K562 (cell line): ENCODE measurements at regions not wholly inside any gene's neighbourhood (a gene's known extent, or its start where the extent isn't known, plus 50 kb on each side); places are given as distances from the start of the nearest gene placed in this dataset.

ENCODE experiments used
- ATAC-seq: fragments of 200-7000 bp; cut with Tn5 transposase; 3 replicates; pipeline ENCODE4 v1.9.1; 2020; ENCODE audit warnings: moderate library complexity
- BruUV-seq: library from RNA; stranded (reverse); fragments of 400-500 nt; replicated peaks from 2 replicates; lab custom pipeline; 2021; lab: Mats Ljungman, UMichigan
- CTCF ChIA-PET: fragments of 300-600 bp; formaldehyde crosslinking; extraction: SDS; loops from one replicate; lab custom pipeline; 2021; ENCODE audit warnings: low intra/inter-chr PET ratio; lab: Yijun Ruan, JAX
- POLR2A ChIA-PET: fragments of 300-600, 350-650 bp; sonication (Branson Sonifier 250); formaldehyde crosslinking; extraction: SDS; loops from one replicate; lab custom pipeline; 2021; ENCODE audit warnings: antibody characterized with exemption, inconsistent platforms; lab: Yijun Ruan, JAX
- DNase-seq, 4 experiments: peaks; one replicate each; pipeline versions ENCODE4 v3.0.0 to v3.0.0-alpha.2; 2011 to 2018; ENCODE audit warnings: low spot score in 3 of 4, mixed read lengths in 3 of 4; ENCODE audit errors: extremely low read depth in 1 of 4
- FAIRE-seq: peaks from 2 replicates; lab custom pipeline; 2011; peaks lifted over from hg19 to GRCh38; lab: Jason Lieb, UNC
- H2AFZ ChIP-seq: 2 replicates; pipeline ENCODE4 v1.6.0; 2011; ENCODE audit warnings: low read depth, low read length, control low read depth, inconsistent platforms
- H3K27ac ChIP-seq: fragments of 200-600 bp; 3 replicates; pipeline ENCODE4 v1.8.0; 2011; ENCODE audit warnings: low read depth, mild to moderate bottlenecking, control low read depth, inconsistent platforms, low read length, moderate library complexity, mixed read lengths; ENCODE audit errors: extremely low read depth
- H3K27me3 ChIP-seq, 2 experiments: fragments of 300-600 bp in 1 of 2; 2 replicates in 1 of 2; 3 replicates in 1 of 2; pipeline versions ENCODE4 v1.6.0 to v1.8.0; 2011; ENCODE audit warnings: inconsistent platforms in 2 of 2, low read length in 2 of 2, mild to moderate bottlenecking in 1 of 2, mixed read lengths in 1 of 2, moderate library complexity in 1 of 2; ENCODE audit not compliant: control insufficient read depth in 2 of 2, insufficient read depth in 2 of 2
- H3K36me3 ChIP-seq: fragments of 300-600 bp; 3 replicates; pipeline ENCODE4 v1.8.0; 2011; ENCODE audit warnings: mild to moderate bottlenecking, low read length, inconsistent platforms; ENCODE audit not compliant: control insufficient read depth, insufficient read depth
- H3K4me1 ChIP-seq, 2 experiments: fragments of 200-600 bp in 1 of 2; replicated peaks in 1 of 2; 2 replicates in 1 of 2; 3 replicates in 1 of 2; pipeline versions ENCODE4 v1.5.1 to v1.8.0; 2011; ENCODE audit warnings: inconsistent platforms in 2 of 2, low read length in 2 of 2, mild to moderate bottlenecking in 1 of 2, mixed read lengths in 1 of 2, moderate library complexity in 1 of 2; ENCODE audit not compliant: control insufficient read depth in 2 of 2, insufficient read depth in 2 of 2
- H3K4me2 ChIP-seq: 2 replicates; pipeline ENCODE4 v1.6.1; 2011; ENCODE audit warnings: low read length, control low read depth, inconsistent platforms, mixed read lengths; ENCODE audit not compliant: insufficient read depth
- H3K4me3 ChIP-seq: fragments of 200-600 bp; sonication (generic), shearing (Covaris generic); 2 replicates; pipeline ENCODE4 v1.5.1; 2016; ENCODE audit warnings: control low read depth, inconsistent platforms
- H3K79me2 ChIP-seq: fragments of 200-600 bp; 3 replicates; pipeline ENCODE4 v1.8.0; 2011; ENCODE audit warnings: low read length, inconsistent platforms; ENCODE audit not compliant: control insufficient read depth, insufficient read depth
- H3K9ac ChIP-seq, 2 experiments: 2 replicates each; pipeline versions ENCODE4 v1.6.0 to v1.6.1; 2011; ENCODE audit warnings: low read depth in 2 of 2, low read length in 2 of 2, control low read depth in 1 of 2, inconsistent platforms in 1 of 2, mild to moderate bottlenecking in 1 of 2, mixed read lengths in 1 of 2; ENCODE audit not compliant: insufficient read depth in 1 of 2
- H3K9me1 ChIP-seq: one replicate; pipeline ENCODE4 v1.6.0; 2011; ENCODE audit warnings: inconsistent platforms, mild to moderate bottlenecking, low read length, moderate library complexity; ENCODE audit not compliant: control insufficient read depth, insufficient read depth
- H3K9me3 ChIP-seq: replicated peaks from 2 replicates; pipeline ENCODE4 v1.5.1; 2011; ENCODE audit warnings: low read depth, low read length, inconsistent platforms; ENCODE audit not compliant: control insufficient read depth, insufficient read depth
- H4K20me1 ChIP-seq: replicated peaks from 2 replicates; pipeline ENCODE4 v1.6.1; 2011; ENCODE audit warnings: low read length, inconsistent platforms, mixed read lengths; ENCODE audit not compliant: control insufficient read depth, insufficient read depth
- CCNT2 ChIP-seq: IDR thresholded peaks from 2 replicates; pipeline ENCODE4 v1.6.1; 2011; ENCODE audit warnings: borderline replicate concordance, low read depth, mild to moderate bottlenecking, moderate library complexity, mixed read lengths, low read length; ENCODE audit not compliant: insufficient read length; ENCODE audit errors: extremely low read depth
- CXXC5 ChIP-seq: fragments of 250-450 bp; sonication (Bioruptor Pico); IDR thresholded peaks from 2 replicates; pipeline ENCODE4 v1.8.0; 2022; ENCODE audit warnings: inconsistent platforms, mild to moderate bottlenecking, moderate library complexity
- FOSL1 ChIP-seq: fragments of 200-800 bp; sonication (Bioruptor generic); conservative IDR thresholded peaks from 2 replicates; pipeline ENCODE4 v1.6.1; 2016; ENCODE audit warnings: missing genetic modification characterization, missing compliant biosample characterization
- IRF1 ChIP-seq: sonication (generic); formaldehyde crosslinking; IDR thresholded peaks from 2 replicates; pipeline ENCODE4 v1.8.0; 2022; ENCODE audit warnings: missing genetic modification reagents, mild to moderate bottlenecking, borderline replicate concordance
- NFXL1 ChIP-seq: fragments of 450-650 bp; formaldehyde crosslinking; IDR thresholded peaks from 2 replicates; pipeline ENCODE4 v1.4.0; 2021; ENCODE audit warnings: mild to moderate bottlenecking
- POLR2B ChIP-seq: fragments of 450-650 bp; IDR thresholded peaks from 2 replicates; pipeline ENCODE4 v1.6.1; 2018; ENCODE audit warnings: low read depth; ENCODE audit not compliant: partially characterized antibody
- PTTG1 ChIP-seq: fragments of 450-650 bp; IDR thresholded peaks from 2 replicates; pipeline ENCODE4 v1.6.1; 2016; ENCODE audit warnings: low read depth, mild to moderate bottlenecking, missing genetic modification characterization, missing compliant biosample characterization
- RAD21 ChIP-seq, 2 experiments: fragments of 250-450 bp in 1 of 2; fragments of 450-650 bp in 1 of 2; sonication (Bioruptor Pico) in 1 of 2; formaldehyde crosslinking in 1 of 2; IDR thresholded peaks in 1 of 2; conservative IDR thresholded peaks in 1 of 2; 2 replicates each; pipeline versions ENCODE4 v1.4.0 to v1.8.0; 2020 to 2022; ENCODE audit warnings: mild to moderate bottlenecking in 2 of 2, moderate library complexity in 1 of 2
- STAG1 ChIP-seq: sonication (generic); formaldehyde crosslinking; IDR thresholded peaks from 2 replicates; pipeline ENCODE4 v1.5.0; 2020; ENCODE audit warnings: missing genetic modification reagents, borderline replicate concordance
- TFE3 ChIP-seq: fragments of 450-650 bp; formaldehyde crosslinking; IDR thresholded peaks from 2 replicates; pipeline ENCODE4 v1.4.0; 2020; ENCODE audit warnings: mild to moderate bottlenecking, mixed read lengths
- VEZF1 ChIP-seq: fragments of 200-800 bp; sonication (Bioruptor generic); IDR thresholded peaks from 2 replicates; pipeline ENCODE4 v1.6.1; 2017; ENCODE audit warnings: missing genetic modification characterization, missing compliant biosample characterization
- YBX1 ChIP-seq: fragments of 450-650 bp; IDR thresholded peaks from 2 replicates; pipeline ENCODE4 v1.7.1; 2016; ENCODE audit warnings: mild to moderate bottlenecking
- ZFP36 ChIP-seq: fragments of 150-350 bp; IDR thresholded peaks from 2 replicates; pipeline ENCODE4 v1.6.1; 2018; ENCODE audit warnings: low read length, low read depth; ENCODE audit not compliant: partially characterized antibody
- ZNF274 ChIP-seq: IDR thresholded peaks from 2 replicates; pipeline ENCODE4 v1.6.1; 2011; ENCODE audit warnings: low read depth, mild to moderate bottlenecking, low read length, moderate library complexity, borderline replicate concordance
- ZNF311 ChIP-seq: fragments of 250-450 bp; sonication (Bioruptor Pico); IDR thresholded peaks from 2 replicates; pipeline ENCODE4 v1.4.0; 2020; ENCODE audit warnings: mild to moderate bottlenecking, moderate library complexity
- ZNF449 ChIP-seq: fragments of 250-450 bp; sonication (Bioruptor Pico); IDR thresholded peaks from 2 replicates; pipeline ENCODE4 v1.8.0; 2022; ENCODE audit warnings: moderate library complexity, mild to moderate bottlenecking, inconsistent platforms
- WGBS: fragments of 100-300 bp; shearing (Covaris generic); methylation state at CpG from one replicate; pipeline ENCODE4 v1.1.6; 2016; ENCODE audit warnings: low coverage, mixed read lengths; ENCODE audit not compliant: insufficient coverage; ENCODE audit errors: missing lambda C conversion rate; 5-methylcytosine and 5-hydroxymethylcytosine counted together
- in situ Hi-C: fragments of 300-500 bp; cut with MboI; formaldehyde crosslinking; loops from 4 replicates; pipeline ENCODE4 v1.15.0; 2018; ENCODE audit warnings: inconsistent platforms, mixed read lengths
- intact Hi-C: fragments of 100-400 bp; cut with micrococcal nuclease; formaldehyde crosslinking; loops from 2 replicates; pipeline ENCODE4 v1.14.2; 2022

- no peak for ATAC-seq
- Histone ChIP-seq H3K27me3 (no peaks in the 10 kb centered on the region), H4K20me1 (no peaks in the 10 kb centered on the region), H3K27ac (no peak overlapping the region), H3K9me1 (no peaks in the 10 kb centered on the region), H3K9me3 (no peaks in the 10 kb centered on the region), H3K36me3 (no peaks in the 10 kb centered on the region), H3K4me2 (no peak overlapping the region), H3K9ac (no peak overlapping the region), H3K4me1 (no peaks in the 10 kb centered on the region), H2AFZ (no peak overlapping the region), H3K4me3 (no peak overlapping the region), H3K79me2 (no peaks in the 10 kb centered on the region)
- in situ Hi-C loops (no loop called here), intact Hi-C loops (no loop called here)
- BruUV-seq: no TSS peak
- TF ChIP-seq CCNT2 (no peak), ZNF449 (CRISPR knock-in tag) (no peak), TFE3 (CRISPR knock-in tag) (no peak), STAG1 (CRISPR knock-in tag) (no peak), NFXL1 (CRISPR knock-in tag) (no peak), RAD21 (CRISPR knock-in tag; conservative IDR thresholded peaks at IDR 0.05 in 1 of 2, IDR thresholded peaks at IDR 0.05 in 1 of 2) (no peak), ZNF274 (no peak), ZFP36 (no peak), CXXC5 (CRISPR knock-in tag) (no peak), POLR2B (no peak), ZNF311 (CRISPR knock-in tag) (no peak), YBX1 (no peak), PTTG1 (tag) (no peak), VEZF1 (no peak), IRF1 (no peak), FOSL1 (tag) (no peak)
- POLR2A ChIA-PET: no interaction called here
- CTCF ChIA-PET: no interaction called here
- FAIRE-seq: no peak
- DNase-seq: no peak
- WGBS: 0% methylated on average over 6 of the region's 6 CpGs
Observed at GRCh38 chr4:125838202-125838601, 523.4 kb downstream of the FAT4 start.
